Liver (tissue), 8 donors: ENCODE measurements at regions not wholly inside any gene's neighbourhood (a gene's known extent, or its start where the extent isn't known, plus 50 kb on each side); places are given as distances from the start of the nearest gene placed in this dataset.

ENCODE experiments used
- DNase-seq: peaks from one replicate; pipeline ENCODE4 v3.0.0-alpha.2; 2017; ENCODE audit warnings: low spot score
- H3K27ac ChIP-seq, 2 donors: one replicate each; pipeline ENCODE4 v1.7.0; 2013; ENCODE audit warnings: inconsistent platforms in 2 of 2, low read length in 2 of 2, control low read depth in 1 of 2, low read depth in 1 of 2, mild to moderate bottlenecking in 1 of 2
- H3K27me3 ChIP-seq, 4 donors: one replicate each; pipeline versions ENCODE4 v1.6.1 to v1.7.0; 2013; ENCODE audit warnings: low read length in 3 of 4, inconsistent platforms in 1 of 4, mild to moderate bottlenecking in 1 of 4, moderate library complexity in 1 of 4; ENCODE audit not compliant: control insufficient read depth in 4 of 4, insufficient read depth in 4 of 4
- H3K36me3 ChIP-seq, 4 donors: one replicate each; pipeline versions ENCODE4 v1.6.1 to v1.7.0; 2013; ENCODE audit warnings: low read length in 3 of 4, mild to moderate bottlenecking in 3 of 4, low read depth in 1 of 4, moderate library complexity in 1 of 4; ENCODE audit not compliant: control insufficient read depth in 4 of 4, insufficient read depth in 3 of 4
- H3K4me1 ChIP-seq, 4 donors: one replicate each; pipeline versions ENCODE4 v1.6.1 to v1.7.0; 2013; ENCODE audit warnings: low read length in 3 of 4, mild to moderate bottlenecking in 3 of 4, moderate library complexity in 1 of 4; ENCODE audit not compliant: control insufficient read depth in 4 of 4, insufficient read depth in 4 of 4
- H3K4me3 ChIP-seq, 3 donors: one replicate each; pipeline versions ENCODE4 v1.6.1 to v1.7.0; 2013; ENCODE audit warnings: low read length in 3 of 3, control low read depth in 1 of 3, low read depth in 1 of 3, mild to moderate bottlenecking in 1 of 3
- H3K9ac ChIP-seq, 2 donors: one replicate each; pipeline ENCODE4 v1.7.0; 2013; ENCODE audit warnings: low read length in 2 of 2, mild to moderate bottlenecking in 2 of 2, moderate library complexity in 2 of 2, control low read depth in 1 of 2, low read depth in 1 of 2
- H3K9me3 ChIP-seq, 4 donors: one replicate each; pipeline versions ENCODE4 v1.6.1 to v1.7.0; 2013; ENCODE audit warnings: low read length in 3 of 4; ENCODE audit not compliant: control insufficient read depth in 4 of 4
- EGR1 ChIP-seq, 2 donors: IDR thresholded peaks; 2 replicates each; pipeline ENCODE4 v1.6.1; 2016 to 2018; ENCODE audit warnings: antibody characterized with exemption in 2 of 2, low read depth in 2 of 2
- FOXA1 ChIP-seq: IDR thresholded peaks from 2 replicates; pipeline ENCODE4 v1.6.1; 2016; ENCODE audit warnings: antibody characterized with exemption
- FOXA2 ChIP-seq: IDR thresholded peaks from 2 replicates; pipeline ENCODE4 v1.6.1; 2016; ENCODE audit warnings: antibody characterized with exemption
- GABPA ChIP-seq, 2 donors: IDR thresholded peaks in 1 of 2; conservative IDR thresholded peaks in 1 of 2; 2 replicates each; pipeline ENCODE4 v1.6.1; 2016; ENCODE audit warnings: antibody characterized with exemption in 2 of 2, mild to moderate bottlenecking in 1 of 2, moderate library complexity in 1 of 2
- HNF4A ChIP-seq, 2 donors: conservative IDR thresholded peaks; 2 replicates each; pipeline ENCODE4 v1.6.1; 2016; ENCODE audit warnings: antibody characterized with exemption in 2 of 2, mild to moderate bottlenecking in 2 of 2
- HNF4G ChIP-seq: IDR thresholded peaks from 2 replicates; pipeline ENCODE4 v1.6.1; 2016; ENCODE audit warnings: antibody characterized with exemption
- JUND ChIP-seq, 2 donors: IDR thresholded peaks; 2 replicates each; pipeline ENCODE4 v1.6.1; 2016; ENCODE audit warnings: antibody characterized with exemption in 2 of 2
- MAX ChIP-seq: IDR thresholded peaks from 2 replicates; pipeline ENCODE4 v1.6.1; 2016; ENCODE audit warnings: antibody characterized with exemption
- NR2F2 ChIP-seq: IDR thresholded peaks from 2 replicates; pipeline ENCODE4 v1.6.1; 2016; ENCODE audit warnings: antibody characterized with exemption
- RAD21 ChIP-seq, 2 donors: IDR thresholded peaks; 2 replicates each; pipeline ENCODE4 v1.6.1; 2016; ENCODE audit warnings: antibody characterized with exemption in 2 of 2, mild to moderate bottlenecking in 2 of 2
- REST ChIP-seq: IDR thresholded peaks from 2 replicates; pipeline ENCODE4 v1.6.1; 2016; ENCODE audit warnings: antibody characterized with exemption, mild to moderate bottlenecking
- RXRA ChIP-seq, 2 donors: IDR thresholded peaks; 2 replicates each; pipeline ENCODE4 v1.6.1; 2017 to 2018; ENCODE audit warnings: antibody characterized with exemption in 2 of 2, mild to moderate bottlenecking in 1 of 2
- SP1 ChIP-seq: IDR thresholded peaks from 2 replicates; pipeline ENCODE4 v1.6.1; 2018; ENCODE audit warnings: antibody characterized with exemption, mild to moderate bottlenecking
- TAF1 ChIP-seq: conservative IDR thresholded peaks from 2 replicates; pipeline ENCODE4 v1.6.1; 2016; ENCODE audit warnings: antibody characterized with exemption, mild to moderate bottlenecking
- YY1 ChIP-seq: IDR thresholded peaks from 2 replicates; pipeline ENCODE4 v1.6.1; 2016; ENCODE audit warnings: antibody characterized with exemption, mild to moderate bottlenecking
- ZBTB33 ChIP-seq: IDR thresholded peaks from 2 replicates; pipeline ENCODE4 v1.6.1; 2016; ENCODE audit warnings: antibody characterized with exemption
- WGBS: extraction: QIAGEN DNeasy Blood & Tissue Kit; methylation state at CpG from one replicate; pipeline ENCODE4 v1.1.7; 2013; 5-methylcytosine and 5-hydroxymethylcytosine counted together
- TF ChIP-seq, protein P1 (sequence below): IDR thresholded peaks from 2 replicates; pipeline ENCODE4 v1.6.1; 2016; ENCODE audit warnings: antibody characterized with exemption
- TF ChIP-seq, protein P2 (sequence below): fragments of 150-350 bp; IDR thresholded peaks from 2 replicates; pipeline ENCODE4 v1.5.1; 2017; ENCODE audit warnings: improper control_type of control experiment, low read depth, low read length; ENCODE audit not compliant: missing input control
- donor health status: healthy.
- donor health status: healthy.
- donor health status: healthy.
- donor health status: healthy.
- donor health status: healthy.

DNA sequence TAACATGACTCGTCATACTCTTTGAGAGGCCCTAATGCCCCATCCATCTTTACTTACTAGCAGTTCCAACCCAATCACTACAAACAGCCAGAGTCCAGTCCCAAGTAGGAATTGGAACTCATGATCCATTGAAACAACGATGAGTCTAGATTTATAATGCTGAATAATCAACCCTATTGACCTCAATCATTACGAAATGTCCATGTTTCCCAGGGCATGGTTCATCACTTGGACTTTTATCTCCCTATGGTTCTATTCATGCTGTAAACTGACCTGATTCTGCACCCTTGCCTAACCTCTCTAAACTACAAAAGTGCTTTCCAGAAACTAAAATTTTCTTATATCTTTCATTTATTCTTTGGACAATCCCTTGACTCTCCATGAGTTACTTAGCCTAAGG lies 840.0 kb upstream of the B3GALT2 start:
- no peak for DNase-seq
- TF ChIP-seq EGR1 (IDR thresholded peaks at IDR 0.05; ENCODE audit: low read depth in 2 of 2) (no peak), TAF1 (no peak), FOXA2 (peak; percentile 75), GABPA (IDR thresholded peaks at IDR 0.05 in 1 of 2, conservative IDR thresholded peaks at IDR 0.05 in 1 of 2) (no peak), FOXA1 (peak; percentile 74), JUND (IDR thresholded peaks at IDR 0.05) (peak; percentile 68 to 89), REST (peak; percentile 62), HNF4A (conservative IDR thresholded peaks at IDR 0.05) (peak; percentile 98 to 99), HNF4G (peak; percentile 92), YY1 (peak; percentile 93), RAD21 (IDR thresholded peaks at IDR 0.05) (peak; percentile 55 to 57), RXRA (IDR thresholded peaks at IDR 0.05) (peak; percentile 97 to 98), ZBTB33 (peak; percentile 85), SP1 (peak; percentile 89), MAX (peak; percentile 89), NR2F2 (peak; percentile 53)
- TF ChIP-seq, protein P1, sequence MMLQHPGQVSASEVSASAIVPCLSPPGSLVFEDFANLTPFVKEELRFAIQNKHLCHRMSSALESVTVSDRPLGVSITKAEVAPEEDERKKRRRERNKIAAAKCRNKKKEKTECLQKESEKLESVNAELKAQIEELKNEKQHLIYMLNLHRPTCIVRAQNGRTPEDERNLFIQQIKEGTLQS = peak; percentile 73
- TF ChIP-seq, protein P2, sequence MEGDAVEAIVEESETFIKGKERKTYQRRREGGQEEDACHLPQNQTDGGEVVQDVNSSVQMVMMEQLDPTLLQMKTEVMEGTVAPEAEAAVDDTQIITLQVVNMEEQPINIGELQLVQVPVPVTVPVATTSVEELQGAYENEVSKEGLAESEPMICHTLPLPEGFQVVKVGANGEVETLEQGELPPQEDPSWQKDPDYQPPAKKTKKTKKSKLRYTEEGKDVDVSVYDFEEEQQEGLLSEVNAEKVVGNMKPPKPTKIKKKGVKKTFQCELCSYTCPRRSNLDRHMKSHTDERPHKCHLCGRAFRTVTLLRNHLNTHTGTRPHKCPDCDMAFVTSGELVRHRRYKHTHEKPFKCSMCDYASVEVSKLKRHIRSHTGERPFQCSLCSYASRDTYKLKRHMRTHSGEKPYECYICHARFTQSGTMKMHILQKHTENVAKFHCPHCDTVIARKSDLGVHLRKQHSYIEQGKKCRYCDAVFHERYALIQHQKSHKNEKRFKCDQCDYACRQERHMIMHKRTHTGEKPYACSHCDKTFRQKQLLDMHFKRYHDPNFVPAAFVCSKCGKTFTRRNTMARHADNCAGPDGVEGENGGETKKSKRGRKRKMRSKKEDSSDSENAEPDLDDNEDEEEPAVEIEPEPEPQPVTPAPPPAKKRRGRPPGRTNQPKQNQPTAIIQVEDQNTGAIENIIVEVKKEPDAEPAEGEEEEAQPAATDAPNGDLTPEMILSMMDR = no peak
- 33% methylated on average over 3 of the region's 3 CpGs for WGBS
- no peaks in the 10 kb centered on the region for H3K27me3 ChIP-seq
- H3K9ac ChIP-seq = no peak overlapping the region
- H3K9me3 ChIP-seq = no peaks in the 10 kb centered on the region
- peaks cover 5 to 13% (median 8%) of the 10 kb centered on the region in 4 donors for H3K4me1 ChIP-seq
- no peak overlapping the region for H3K4me3 ChIP-seq
- H3K27ac ChIP-seq = peak overlapping the region; percentile 67 to 78
- H3K36me3 ChIP-seq = no peaks in the 10 kb centered on the region
